ENCODE measurements at regions not wholly inside any gene's neighbourhood (a gene's known extent, or its start where the extent isn't known, plus 50 kb on each side); places are given as distances from the start of the nearest gene placed in this dataset.

GRCh38 chrX:97704474-97704873 is 820.8 kb downstream of the RPA4 start:
- DNase-seq (peak in 1 of 3 donors; percentile 15), ATAC-seq (peak; percentile 70)
- TF ChIP-seq CTCF (IDR thresholded peaks at IDR 0.05): no peak
- Histone ChIP-seq H3K4me1 (ENCODE audit: low read depth) (no peaks in the 10 kb centered on the region), H3K4me3 (no peak overlapping the region), H3K9me3 (no peaks in the 10 kb centered on the region), H3K36me3 (ENCODE audit: low read depth) (no peaks in the 10 kb centered on the region)
- intact Hi-C loops (cut with DNase I, micrococcal nuclease): no loop called here

GRCh38 chrX:97704881-97705280 is 821.2 kb downstream of the RPA4 start:
- ATAC-seq: peak; percentile 69
- Histone ChIP-seq H3K4me3 (no peak overlapping the region), H3K4me1 (ENCODE audit: low read depth) (no peaks in the 10 kb centered on the region), H3K9me3 (no peaks in the 10 kb centered on the region), H3K36me3 (ENCODE audit: low read depth) (no peaks in the 10 kb centered on the region)
- TF ChIP-seq CTCF (IDR thresholded peaks at IDR 0.05): no peak
- intact Hi-C loops (cut with DNase I, micrococcal nuclease): no loop called here
- no peak for DNase-seq

GRCh38 chrX:97705936-97706335 is 822.2 kb downstream of the RPA4 start:
- no peak for TF ChIP-seq CTCF (IDR thresholded peaks at IDR 0.05)
- ATAC-seq: no peak
- no peak overlapping the region for H3K4me3 ChIP-seq
- H3K36me3 ChIP-seq (ENCODE audit: low read depth): no peaks in the 10 kb centered on the region
- H3K4me1 ChIP-seq (ENCODE audit: low read depth): no peaks in the 10 kb centered on the region
- intact Hi-C loops (cut with DNase I, micrococcal nuclease): no loop called here
- no peak for DNase-seq
- H3K9me3 ChIP-seq: no peaks in the 10 kb centered on the region

GRCh38 chrX:97714072-97714471 is 830.4 kb downstream of the RPA4 start:
- intact Hi-C loops (cut with DNase I, micrococcal nuclease): no loop called here
- ATAC-seq: no peak
- TF ChIP-seq CTCF (IDR thresholded peaks at IDR 0.05): no peak

GRCh38 chrX:97728215-97728614 is 844.5 kb downstream of the RPA4 start:
- no peaks in the 10 kb centered on the region for H3K9me3 ChIP-seq
- TF ChIP-seq CTCF (IDR thresholded peaks at IDR 0.05): no peak
- ATAC-seq (no peak), DNase-seq (no peak)
- H3K4me1 ChIP-seq (ENCODE audit: low read depth): no peaks in the 10 kb centered on the region
- H3K4me3 ChIP-seq: no peak overlapping the region
- intact Hi-C loops (cut with DNase I, micrococcal nuclease): no loop called here
- no peaks in the 10 kb centered on the region for H3K36me3 ChIP-seq (ENCODE audit: low read depth)

More at GRCh38 chrX:97714072-97714471, 830.4 kb downstream of the RPA4 start:
- H3K4me1 ChIP-seq (ENCODE audit: low read depth): no peaks in the 10 kb centered on the region
- H3K9me3 ChIP-seq: no peaks in the 10 kb centered on the region
- no peak overlapping the region for H3K4me3 ChIP-seq
- H3K36me3 ChIP-seq (ENCODE audit: low read depth): no peaks in the 10 kb centered on the region
- DNase-seq: no peak

GRCh38 chrX:97740044-97740443 is 856.3 kb downstream of the RPA4 start:
- Histone ChIP-seq H3K9me3 (no peaks in the 10 kb centered on the region), H3K36me3 (ENCODE audit: low read depth) (no peaks in the 10 kb centered on the region), H3K4me1 (ENCODE audit: low read depth) (no peaks in the 10 kb centered on the region), H3K4me3 (no peak overlapping the region)
- no peak for TF ChIP-seq CTCF (IDR thresholded peaks at IDR 0.05)
- ATAC-seq: no peak
- DNase-seq: no peak
- intact Hi-C loops (cut with DNase I, micrococcal nuclease): no loop called here
